Gastrocnemius medialis (tissue), 4 donors: ENCODE measurements at regions not wholly inside any gene's neighbourhood (a gene's known extent, or its start where the extent isn't known, plus 50 kb on each side); places are given as distances from the start of the nearest gene placed in this dataset.

Experiments
- POLR2A ChIP-seq, 2 donors: fragments of 450-650 bp; IDR thresholded peaks; one replicate each; pipeline ENCODE4 v1.6.1; 2017; ENCODE audit warnings: antibody characterized with exemption in 2 of 2, mild to moderate bottlenecking in 2 of 2, moderate library complexity in 2 of 2
- TF ChIP-seq, protein P1 (sequence below), 5 experiments: fragments of 450-650 bp in 3 of 5; fragments of 200-600 bp in 2 of 5; sonication (generic) in 2 of 5; IDR thresholded peaks in 4 of 5; conservative IDR thresholded peaks in 1 of 5; 1 replicate in 4 of 5; 2 replicates in 1 of 5; pipeline ENCODE4 v1.5.1; 2016 to 2019; ENCODE audit warnings: antibody characterized with exemption in 5 of 5, mild to moderate bottlenecking in 3 of 5, moderate library complexity in 3 of 5

DNA sequence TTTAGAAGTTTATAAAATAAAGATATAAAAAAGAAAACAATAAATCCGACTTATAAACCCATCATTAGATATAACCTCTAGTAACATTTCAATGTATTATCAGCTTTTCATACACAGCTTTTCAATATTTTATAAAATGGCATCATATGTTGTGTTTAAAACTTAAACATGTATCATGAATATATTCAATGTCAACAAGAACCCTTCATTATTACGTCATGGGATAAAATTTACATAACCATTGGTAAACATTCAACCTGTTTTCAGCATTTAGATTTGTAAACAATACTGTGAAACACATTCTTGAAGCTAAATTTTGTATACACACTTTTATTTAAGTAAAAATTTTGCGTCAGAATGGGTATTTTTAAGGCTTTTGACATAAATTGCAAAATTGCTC, 153.4 kb upstream of the SOX14 start:
- TF ChIP-seq, protein P1, sequence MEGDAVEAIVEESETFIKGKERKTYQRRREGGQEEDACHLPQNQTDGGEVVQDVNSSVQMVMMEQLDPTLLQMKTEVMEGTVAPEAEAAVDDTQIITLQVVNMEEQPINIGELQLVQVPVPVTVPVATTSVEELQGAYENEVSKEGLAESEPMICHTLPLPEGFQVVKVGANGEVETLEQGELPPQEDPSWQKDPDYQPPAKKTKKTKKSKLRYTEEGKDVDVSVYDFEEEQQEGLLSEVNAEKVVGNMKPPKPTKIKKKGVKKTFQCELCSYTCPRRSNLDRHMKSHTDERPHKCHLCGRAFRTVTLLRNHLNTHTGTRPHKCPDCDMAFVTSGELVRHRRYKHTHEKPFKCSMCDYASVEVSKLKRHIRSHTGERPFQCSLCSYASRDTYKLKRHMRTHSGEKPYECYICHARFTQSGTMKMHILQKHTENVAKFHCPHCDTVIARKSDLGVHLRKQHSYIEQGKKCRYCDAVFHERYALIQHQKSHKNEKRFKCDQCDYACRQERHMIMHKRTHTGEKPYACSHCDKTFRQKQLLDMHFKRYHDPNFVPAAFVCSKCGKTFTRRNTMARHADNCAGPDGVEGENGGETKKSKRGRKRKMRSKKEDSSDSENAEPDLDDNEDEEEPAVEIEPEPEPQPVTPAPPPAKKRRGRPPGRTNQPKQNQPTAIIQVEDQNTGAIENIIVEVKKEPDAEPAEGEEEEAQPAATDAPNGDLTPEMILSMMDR (IDR thresholded peaks at IDR 0.05 in 4 of 5, conservative IDR thresholded peaks at IDR 0.05 in 1 of 5) = no peak
- TF ChIP-seq POLR2A (IDR thresholded peaks at IDR 0.05) = no peak
